H9 (cell line): ENCODE measurements at regions not wholly inside any gene's neighbourhood (a gene's known extent, or its start where the extent isn't known, plus 50 kb on each side); places are given as distances from the start of the nearest gene placed in this dataset.
A peak's percentile ranks its signal among the peaks of the same experiment; 100 is the strongest.

ENCODE experiments used
- DNase-seq: peaks from one replicate; pipeline ENCODE4 v3.0.0-alpha.2; 2017
- H2AFZ ChIP-seq: one replicate; pipeline ENCODE4 v1.6.1; 2013; ENCODE audit warnings: mild to moderate bottlenecking, low read length, control low read depth, moderate library complexity
- H2AK5ac ChIP-seq: 2 replicates; pipeline ENCODE4 v1.6.1; 2013; ENCODE audit warnings: low read length, control low read depth, mixed read lengths; ENCODE audit not compliant: insufficient read length
- H2BK120ac ChIP-seq: one replicate; pipeline ENCODE4 v1.6.1; 2013; ENCODE audit warnings: low read depth, mild to moderate bottlenecking, low read length, control low read depth, inconsistent platforms; ENCODE audit not compliant: poor library complexity, severe bottlenecking
- H2BK12ac ChIP-seq: 2 replicates; pipeline ENCODE4 v1.6.1; 2013; ENCODE audit warnings: low read length, control low read depth, mixed read lengths, low read depth; ENCODE audit not compliant: insufficient read length
- H2BK15ac ChIP-seq: 2 replicates; pipeline ENCODE4 v1.6.1; 2013; ENCODE audit warnings: low read depth, low read length, control low read depth
- H2BK20ac ChIP-seq: one replicate; pipeline ENCODE4 v1.6.1; 2013; ENCODE audit warnings: low read depth, mild to moderate bottlenecking, low read length, control low read depth, inconsistent platforms; ENCODE audit not compliant: poor library complexity, severe bottlenecking
- H2BK5ac ChIP-seq: 2 replicates; pipeline ENCODE4 v1.6.1; 2013; ENCODE audit warnings: low read length, control low read depth, mixed read lengths; ENCODE audit not compliant: insufficient read length
- H3K14ac ChIP-seq: 2 replicates; pipeline ENCODE4 v1.6.1; 2013; ENCODE audit warnings: low read length, control low read depth; ENCODE audit not compliant: insufficient read depth
- H3K18ac ChIP-seq: 2 replicates; pipeline ENCODE4 v1.6.1; 2013; ENCODE audit warnings: low read depth, mild to moderate bottlenecking, mixed read lengths, low read length, control low read depth; ENCODE audit not compliant: insufficient read length
- H3K23ac ChIP-seq: 2 replicates; pipeline ENCODE4 v1.6.1; 2013; ENCODE audit warnings: low read length, control low read depth, mixed read lengths, low read depth; ENCODE audit not compliant: insufficient read length
- H3K23me2 ChIP-seq: 2 replicates; pipeline ENCODE4 v1.6.1; 2013; ENCODE audit warnings: low read depth, mild to moderate bottlenecking, mixed read lengths, low read length, control low read depth; ENCODE audit not compliant: insufficient read length, poor library complexity, severe bottlenecking
- H3K27ac ChIP-seq: 2 replicates; pipeline ENCODE4 v1.5.1; 2013; ENCODE audit warnings: low read length, control low read depth, mixed read lengths, low read depth; ENCODE audit not compliant: insufficient read length
- H3K27me3 ChIP-seq: 2 replicates; pipeline ENCODE4 v1.6.1; 2013; ENCODE audit warnings: low read length, control low read depth, inconsistent platforms; ENCODE audit not compliant: insufficient read depth
- H3K4ac ChIP-seq: 2 replicates; pipeline ENCODE4 v1.6.1; 2013; ENCODE audit warnings: low read depth, mild to moderate bottlenecking, control low read depth, inconsistent platforms, low read length, moderate library complexity
- H3K4me1 ChIP-seq: 2 replicates; pipeline ENCODE4 v1.6.1; 2013; ENCODE audit warnings: low read length, control low read depth, inconsistent platforms; ENCODE audit not compliant: insufficient read depth
- H3K4me2 ChIP-seq: 2 replicates; pipeline ENCODE4 v1.6.1; 2013; ENCODE audit warnings: low read length, control low read depth, mixed read lengths; ENCODE audit not compliant: insufficient read length, insufficient read depth
- H3K56ac ChIP-seq: 2 replicates; pipeline ENCODE4 v1.6.1; 2013; ENCODE audit warnings: low read depth, mild to moderate bottlenecking, mixed read lengths, low read length, control low read depth; ENCODE audit not compliant: insufficient read length
- H3K79me1 ChIP-seq: 2 replicates; pipeline ENCODE4 v1.6.1; 2013; ENCODE audit warnings: low read depth, mild to moderate bottlenecking, moderate library complexity, low read length, control low read depth, inconsistent platforms; ENCODE audit not compliant: insufficient read depth, poor library complexity, severe bottlenecking
- H3K79me2 ChIP-seq: 2 replicates; pipeline ENCODE4 v1.6.1; 2013; ENCODE audit warnings: low read length, control low read depth, inconsistent platforms; ENCODE audit not compliant: insufficient read depth
- H3K9ac ChIP-seq: 2 replicates; pipeline ENCODE4 v1.6.1; 2013; ENCODE audit warnings: low read length, control low read depth, mixed read lengths; ENCODE audit not compliant: insufficient read length; ENCODE audit errors: extremely low read depth
- H3K9me3 ChIP-seq: one replicate; pipeline ENCODE4 v1.6.1; 2013; ENCODE audit warnings: low read depth, low read length, inconsistent platforms; ENCODE audit not compliant: control insufficient read depth
- H3T11ph ChIP-seq: one replicate; pipeline ENCODE4 v1.6.1; 2013; ENCODE audit warnings: mild to moderate bottlenecking, low read length, control low read depth, inconsistent platforms
- H4K20me1 ChIP-seq: one replicate; pipeline ENCODE4 v1.6.1; 2013; ENCODE audit not compliant: control insufficient read depth, insufficient read length, insufficient read depth
- H4K5ac ChIP-seq: 2 replicates; pipeline ENCODE4 v1.6.1; 2013; ENCODE audit warnings: low read depth, mild to moderate bottlenecking, mixed read lengths, low read length, control low read depth; ENCODE audit not compliant: insufficient read length
- H4K8ac ChIP-seq: replicated peaks from 2 replicates; pipeline ENCODE4 v1.6.1; 2013; ENCODE audit warnings: low read length, control low read depth, mixed read lengths, low read depth; ENCODE audit not compliant: insufficient read length
- H4K91ac ChIP-seq: 2 replicates; pipeline ENCODE4 v1.6.1; 2013; ENCODE audit warnings: low read depth, mild to moderate bottlenecking, moderate library complexity, mixed read lengths, low read length, control low read depth; ENCODE audit not compliant: insufficient read length
- H3K27ac Mint-ChIP-seq, 3 experiments: 2 replicates in 2 of 3; 3 replicates in 1 of 3; pipeline ENCODE4 v1.8.0; 2020 to 2021; ENCODE audit warnings: mixed read lengths in 3 of 3, mild to moderate bottlenecking in 1 of 3, moderate library complexity in 1 of 3
- H3K27me3 Mint-ChIP-seq: 2 replicates; pipeline ENCODE4 v1.8.0; 2021; ENCODE audit warnings: low read depth, mild to moderate bottlenecking, moderate library complexity, mixed read lengths
- H3K36me3 Mint-ChIP-seq, 3 experiments: 2 replicates in 2 of 3; 3 replicates in 1 of 3; pipeline ENCODE4 v1.8.0; 2020 to 2021; ENCODE audit warnings: low read depth in 3 of 3, mixed read lengths in 3 of 3; ENCODE audit not compliant: insufficient read depth in 1 of 3
- H3K4me1 Mint-ChIP-seq, 2 experiments: 2 replicates each; pipeline ENCODE4 v1.8.0; 2020; ENCODE audit warnings: mixed read lengths in 2 of 2
- H3K4me3 Mint-ChIP-seq, 2 experiments: 2 replicates in 1 of 2; 3 replicates in 1 of 2; pipeline ENCODE4 v1.8.0; 2020 to 2021; ENCODE audit warnings: mild to moderate bottlenecking in 2 of 2, mixed read lengths in 2 of 2, moderate library complexity in 1 of 2
- H3K9me3 Mint-ChIP-seq, 2 experiments: 2 replicates in 1 of 2; 3 replicates in 1 of 2; pipeline ENCODE4 v1.8.0; 2020; ENCODE audit warnings: mild to moderate bottlenecking in 2 of 2, mixed read lengths in 2 of 2, moderate library complexity in 1 of 2
- WGBS: extraction: QIAGEN DNeasy Blood & Tissue Kit; methylation state at CpG from one replicate; pipeline ENCODE4 v1.1.7; 2013; ENCODE audit warnings: missing lambda C conversion rate, low lambda C conversion rate, mixed read lengths; ENCODE audit not compliant: insufficient read length; ENCODE audit errors: extremely low coverage; 5-methylcytosine and 5-hydroxymethylcytosine counted together
- TF ChIP-seq, protein P1 (sequence below): fragments of 200-600 bp; sonication (generic); conservative IDR thresholded peaks from 3 replicates; pipeline ENCODE4 v1.8.0; 2021; ENCODE audit warnings: antibody characterized with exemption, mild to moderate bottlenecking

DNA sequence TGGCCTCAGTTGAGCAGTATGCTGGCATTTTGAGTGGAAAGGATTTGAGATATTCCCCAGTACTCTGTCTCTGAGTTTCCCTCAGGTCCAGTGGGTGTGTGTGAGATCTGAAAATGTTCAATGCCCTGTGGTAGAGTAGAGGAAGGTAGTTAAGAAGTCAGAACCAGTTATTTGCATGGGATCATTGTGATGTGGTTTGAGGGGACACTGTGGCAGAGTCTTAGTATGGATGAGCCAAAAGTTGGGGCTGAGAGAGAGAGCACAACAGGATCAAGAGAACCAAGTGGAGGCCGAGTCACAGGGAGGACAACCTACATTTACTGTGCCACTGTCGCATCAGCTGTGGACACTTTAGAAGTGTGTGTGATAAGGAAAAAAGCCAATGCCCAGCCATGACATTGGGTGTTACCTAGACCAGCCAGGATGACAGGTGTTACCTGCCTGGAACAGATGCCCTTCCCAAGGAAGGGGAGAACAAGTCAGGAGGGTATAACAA is 128.9 kb upstream of the IL12B start:
- Histone ChIP-seq H3K9ac (no peak overlapping the region), H3K14ac (no peak overlapping the region), H3K79me1 (no peaks in the 10 kb centered on the region), H3K18ac (no peak overlapping the region), H3K79me2 (no peaks in the 10 kb centered on the region), H3K4me2 (no peak overlapping the region), H2BK120ac (no peak overlapping the region), H4K5ac (no peak overlapping the region), H3K4ac (no peak overlapping the region), H2BK15ac (no peak overlapping the region), H4K20me1 (no peaks in the 10 kb centered on the region), H3K27ac (no peak overlapping the region), H3K9me3 (no peaks in the 10 kb centered on the region), H3K56ac (no peak overlapping the region), H3K27me3 (no peaks in the 10 kb centered on the region), H2BK20ac (no peak overlapping the region), H2AFZ (no peak overlapping the region), H3K23me2 (no peaks in the 10 kb centered on the region), H2BK5ac (no peak overlapping the region), H2AK5ac (no peak overlapping the region), H3T11ph (no peak overlapping the region), H3K4me1 (no peaks in the 10 kb centered on the region), H4K8ac (no peak overlapping the region), H3K23ac (no peak overlapping the region), H4K91ac (no peak overlapping the region), H2BK12ac (no peak overlapping the region)
- no peaks in the 10 kb centered on the region; a peak in 1 of 4 replicates for H3K4me1 Mint-ChIP-seq
- TF ChIP-seq, protein P1, sequence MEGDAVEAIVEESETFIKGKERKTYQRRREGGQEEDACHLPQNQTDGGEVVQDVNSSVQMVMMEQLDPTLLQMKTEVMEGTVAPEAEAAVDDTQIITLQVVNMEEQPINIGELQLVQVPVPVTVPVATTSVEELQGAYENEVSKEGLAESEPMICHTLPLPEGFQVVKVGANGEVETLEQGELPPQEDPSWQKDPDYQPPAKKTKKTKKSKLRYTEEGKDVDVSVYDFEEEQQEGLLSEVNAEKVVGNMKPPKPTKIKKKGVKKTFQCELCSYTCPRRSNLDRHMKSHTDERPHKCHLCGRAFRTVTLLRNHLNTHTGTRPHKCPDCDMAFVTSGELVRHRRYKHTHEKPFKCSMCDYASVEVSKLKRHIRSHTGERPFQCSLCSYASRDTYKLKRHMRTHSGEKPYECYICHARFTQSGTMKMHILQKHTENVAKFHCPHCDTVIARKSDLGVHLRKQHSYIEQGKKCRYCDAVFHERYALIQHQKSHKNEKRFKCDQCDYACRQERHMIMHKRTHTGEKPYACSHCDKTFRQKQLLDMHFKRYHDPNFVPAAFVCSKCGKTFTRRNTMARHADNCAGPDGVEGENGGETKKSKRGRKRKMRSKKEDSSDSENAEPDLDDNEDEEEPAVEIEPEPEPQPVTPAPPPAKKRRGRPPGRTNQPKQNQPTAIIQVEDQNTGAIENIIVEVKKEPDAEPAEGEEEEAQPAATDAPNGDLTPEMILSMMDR: no peak
- H3K36me3 Mint-ChIP-seq: no peaks in the 10 kb centered on the region
- no CpG with 5 or more reads among the region's 2 CpGs for WGBS
- no peaks in the 10 kb centered on the region for H3K9me3 Mint-ChIP-seq
- no peak for DNase-seq
- H3K27me3 Mint-ChIP-seq: no peaks in the 10 kb centered on the region; the same call in none of the 2 replicates
- 0 out of 7 replicates have a peak overlapping the region, but pooled peaks of 1 of the 3 experiments have one; percentile 0 for H3K27ac Mint-ChIP-seq
- no peak overlapping the region for H3K4me3 Mint-ChIP-seq
